HEK293 (cell line): ENCODE measurements at regions not wholly inside any gene's neighbourhood (a gene's known extent, or its start where the extent isn't known, plus 50 kb on each side); places are given as distances from the start of the nearest gene placed in this dataset.

ENCODE experiments used
- CTCF ChIA-PET: fragments of 350-600 bp; formaldehyde crosslinking; extraction: SDS; loops from one replicate; lab custom pipeline; 2021; ENCODE audit warnings: antibody characterized with exemption; lab: Yijun Ruan, JAX
- POLR2A ChIA-PET: fragments of 300-600 bp; formaldehyde crosslinking; extraction: SDS; loops from one replicate; lab custom pipeline; 2020; ENCODE audit warnings: antibody characterized with exemption, inconsistent platforms; lab: Yijun Ruan, JAX
- H3K27ac ChIP-seq: fragments of 200-500 bp; sonication (Bioruptor generic); 2 replicates; pipeline ENCODE4 v1.5.1; 2014; ENCODE audit warnings: low read depth, low read length, control low read depth, inconsistent platforms; ENCODE audit errors: extremely low read depth
- H3K36me3 ChIP-seq, 2 experiments: fragments of 200-500 bp in 1 of 2; sonication (Bioruptor generic) in 1 of 2; 1 replicate in 1 of 2; 2 replicates in 1 of 2; pipeline ENCODE4 v1.5.1; 2014 to 2017; ENCODE audit warnings: inconsistent platforms in 2 of 2, low read length in 2 of 2; ENCODE audit not compliant: control insufficient read depth in 2 of 2, insufficient read depth in 1 of 2
- H3K4me1 ChIP-seq: fragments of 200-500 bp; sonication (Bioruptor generic); 2 replicates; pipeline ENCODE4 v1.5.1; 2014; ENCODE audit warnings: mild to moderate bottlenecking, low read length, inconsistent platforms; ENCODE audit not compliant: control insufficient read depth, insufficient read depth
- H3K4me3 ChIP-seq: 2 replicates; pipeline ENCODE4 v1.5.1; 2011; ENCODE audit warnings: low read depth, mild to moderate bottlenecking, control low read depth, low read length, moderate library complexity
- H3K9me3 ChIP-seq: fragments of 200-500 bp; sonication (Bioruptor generic); 2 replicates; pipeline ENCODE4 v1.5.1; 2014; ENCODE audit warnings: low read depth, low read length, inconsistent platforms; ENCODE audit not compliant: control insufficient read depth, insufficient read depth
- GLI4 ChIP-seq: fragments of 450-650 bp; formaldehyde crosslinking; IDR thresholded peaks from 2 replicates; pipeline ENCODE4 v1.5.1; 2016; ENCODE audit warnings: missing biosample characterization, missing genetic modification characterization
- KLF9 ChIP-seq: fragments of 450-650 bp; formaldehyde crosslinking; IDR thresholded peaks from 2 replicates; pipeline ENCODE4 v1.5.1; 2016; ENCODE audit warnings: missing biosample characterization, missing genetic modification characterization, low read depth
- SCRT2 ChIP-seq: fragments of 450-650 bp; formaldehyde crosslinking; IDR thresholded peaks from 2 replicates; pipeline ENCODE4 v1.5.1; 2016; ENCODE audit warnings: missing biosample characterization, missing genetic modification characterization
- ZNF114 ChIP-seq: fragments of 450-650 bp; formaldehyde crosslinking; IDR thresholded peaks from 2 replicates; pipeline ENCODE4 v1.5.0; 2017; ENCODE audit warnings: missing biosample characterization, missing genetic modification characterization
- ZNF132 ChIP-seq: fragments of 450-650 bp; formaldehyde crosslinking; IDR thresholded peaks from 2 replicates; pipeline ENCODE4 v1.5.1; 2017; ENCODE audit warnings: missing biosample characterization, missing genetic modification characterization, borderline replicate concordance
- ZNF133 ChIP-seq: fragments of 450-650 bp; formaldehyde crosslinking; IDR thresholded peaks from 2 replicates; pipeline ENCODE4 v1.5.1; 2016; ENCODE audit warnings: missing biosample characterization, missing genetic modification characterization
- ZNF146 ChIP-seq: fragments of 450-650 bp; formaldehyde crosslinking; IDR thresholded peaks from 2 replicates; pipeline ENCODE4 v1.5.1; 2016; ENCODE audit warnings: missing biosample characterization, missing genetic modification characterization
- ZNF2 ChIP-seq: fragments of 450-650 bp; formaldehyde crosslinking; IDR thresholded peaks from 2 replicates; pipeline ENCODE4 v1.5.1; 2016; ENCODE audit warnings: missing biosample characterization, missing genetic modification characterization
- ZNF24 ChIP-seq: fragments of 450-650 bp; formaldehyde crosslinking; IDR thresholded peaks from 2 replicates; pipeline ENCODE4 v1.5.1; 2016; ENCODE audit warnings: missing biosample characterization, missing genetic modification characterization
- ZNF354C ChIP-seq: fragments of 450-650 bp; formaldehyde crosslinking; IDR thresholded peaks from 2 replicates; pipeline ENCODE4 v1.5.1; 2016; ENCODE audit warnings: missing biosample characterization, missing genetic modification characterization, low read depth, borderline replicate concordance
- ZNF514 ChIP-seq: fragments of 450-650 bp; formaldehyde crosslinking; IDR thresholded peaks from 2 replicates; pipeline ENCODE4 v1.5.1; 2016; ENCODE audit warnings: missing biosample characterization, missing genetic modification characterization
- ZNF561 ChIP-seq: fragments of 450-650 bp; IDR thresholded peaks from 2 replicates; pipeline ENCODE4 v1.5.1; 2018; ENCODE audit warnings: missing biosample characterization, missing genetic modification characterization, borderline replicate concordance
- ZNF776 ChIP-seq: fragments of 450-650 bp; formaldehyde crosslinking; IDR thresholded peaks from 2 replicates; pipeline ENCODE4 v1.5.0; 2017; ENCODE audit warnings: missing biosample characterization, missing genetic modification characterization, borderline replicate concordance
- ZSCAN30 ChIP-seq: fragments of 450-650 bp; IDR thresholded peaks from 2 replicates; pipeline ENCODE4 v1.5.1; 2018; ENCODE audit warnings: missing biosample characterization, mild to moderate bottlenecking, missing genetic modification characterization, moderate library complexity
- TF ChIP-seq, protein P1 (sequence below): fragments of 450-650 bp; formaldehyde crosslinking; IDR thresholded peaks from 2 replicates; pipeline ENCODE4 v1.5.1; 2016; ENCODE audit warnings: missing biosample characterization, missing genetic modification characterization
- TF ChIP-seq, protein P2 (sequence below): fragments of 450-650 bp; formaldehyde crosslinking; IDR thresholded peaks from 2 replicates; pipeline ENCODE4 v1.5.1; 2016; ENCODE audit warnings: missing biosample characterization, missing genetic modification characterization
- TF ChIP-seq, protein P3 (sequence below): fragments of 450-650 bp; formaldehyde crosslinking; IDR thresholded peaks from 2 replicates; pipeline ENCODE4 v1.5.1; 2017; ENCODE audit warnings: missing biosample characterization, missing genetic modification characterization
- TF ChIP-seq, protein P4 (sequence below): fragments of 450-650 bp; formaldehyde crosslinking; IDR thresholded peaks from 2 replicates; pipeline ENCODE4 v1.5.1; 2016; ENCODE audit warnings: missing biosample characterization, missing genetic modification characterization
- TF ChIP-seq, protein P5 (sequence below): fragments of 450-650 bp; formaldehyde crosslinking; IDR thresholded peaks from 2 replicates; pipeline ENCODE4 v1.5.1; 2016; ENCODE audit warnings: missing biosample characterization, missing genetic modification characterization
- TF ChIP-seq, protein P6 (sequence below): fragments of 450-650 bp; formaldehyde crosslinking; IDR thresholded peaks from 2 replicates; pipeline ENCODE4 v1.5.1; 2016; ENCODE audit warnings: missing biosample characterization, missing genetic modification characterization, borderline replicate concordance

DNA sequence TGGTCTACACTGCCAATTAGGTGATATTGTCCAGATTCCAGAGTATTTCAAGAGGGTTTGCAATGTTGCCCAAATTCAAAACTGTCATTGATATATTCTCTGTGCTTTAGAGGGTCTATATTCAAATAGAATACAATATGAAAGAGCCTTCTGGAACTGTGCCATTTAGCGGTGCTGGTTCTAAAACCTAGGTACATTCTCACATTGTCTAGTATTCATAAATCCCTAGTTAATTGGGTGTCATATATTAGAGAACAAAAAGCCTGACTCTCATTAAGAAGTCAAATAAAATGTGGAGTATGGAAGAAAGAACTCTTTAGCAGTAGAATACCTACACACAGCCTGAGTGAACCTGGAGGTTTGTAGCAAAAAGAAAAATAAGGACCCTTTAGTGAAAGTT is 447.9 kb downstream of the CNTN6 start:
- POLR2A ChIA-PET: no interaction called here
- H3K27ac ChIP-seq: no peak overlapping the region
- no peaks in the 10 kb centered on the region for H3K4me1 ChIP-seq
- TF ChIP-seq, protein P1, sequence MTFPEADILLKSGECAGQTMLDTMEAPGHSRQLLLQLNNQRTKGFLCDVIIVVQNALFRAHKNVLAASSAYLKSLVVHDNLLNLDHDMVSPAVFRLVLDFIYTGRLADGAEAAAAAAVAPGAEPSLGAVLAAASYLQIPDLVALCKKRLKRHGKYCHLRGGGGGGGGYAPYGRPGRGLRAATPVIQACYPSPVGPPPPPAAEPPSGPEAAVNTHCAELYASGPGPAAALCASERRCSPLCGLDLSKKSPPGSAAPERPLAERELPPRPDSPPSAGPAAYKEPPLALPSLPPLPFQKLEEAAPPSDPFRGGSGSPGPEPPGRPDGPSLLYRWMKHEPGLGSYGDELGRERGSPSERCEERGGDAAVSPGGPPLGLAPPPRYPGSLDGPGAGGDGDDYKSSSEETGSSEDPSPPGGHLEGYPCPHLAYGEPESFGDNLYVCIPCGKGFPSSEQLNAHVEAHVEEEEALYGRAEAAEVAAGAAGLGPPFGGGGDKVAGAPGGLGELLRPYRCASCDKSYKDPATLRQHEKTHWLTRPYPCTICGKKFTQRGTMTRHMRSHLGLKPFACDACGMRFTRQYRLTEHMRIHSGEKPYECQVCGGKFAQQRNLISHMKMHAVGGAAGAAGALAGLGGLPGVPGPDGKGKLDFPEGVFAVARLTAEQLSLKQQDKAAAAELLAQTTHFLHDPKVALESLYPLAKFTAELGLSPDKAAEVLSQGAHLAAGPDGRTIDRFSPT: no peak
- TF ChIP-seq ZSCAN30: no peak
- TF ChIP-seq ZNF132 (tag by site-specific recombination): no peak
- TF ChIP-seq ZNF514 (tag by site-specific recombination): no peak
- no peak for TF ChIP-seq ZNF561 (tag by site-specific recombination)
- no peak for TF ChIP-seq GLI4 (tag by site-specific recombination)
- TF ChIP-seq, protein P2, sequence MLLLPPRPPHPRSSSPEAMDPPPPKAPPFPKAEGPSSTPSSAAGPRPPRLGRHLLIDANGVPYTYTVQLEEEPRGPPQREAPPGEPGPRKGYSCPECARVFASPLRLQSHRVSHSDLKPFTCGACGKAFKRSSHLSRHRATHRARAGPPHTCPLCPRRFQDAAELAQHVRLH (tag by site-specific recombination): no peak
- TF ChIP-seq, all 188 proteins: peak for 0
- no peaks in the 10 kb centered on the region for H3K9me3 ChIP-seq
- H3K36me3 ChIP-seq: no peaks in the 10 kb centered on the region
- no peak overlapping the region for H3K4me3 ChIP-seq
- CTCF ChIA-PET: no interaction called here

DNA sequence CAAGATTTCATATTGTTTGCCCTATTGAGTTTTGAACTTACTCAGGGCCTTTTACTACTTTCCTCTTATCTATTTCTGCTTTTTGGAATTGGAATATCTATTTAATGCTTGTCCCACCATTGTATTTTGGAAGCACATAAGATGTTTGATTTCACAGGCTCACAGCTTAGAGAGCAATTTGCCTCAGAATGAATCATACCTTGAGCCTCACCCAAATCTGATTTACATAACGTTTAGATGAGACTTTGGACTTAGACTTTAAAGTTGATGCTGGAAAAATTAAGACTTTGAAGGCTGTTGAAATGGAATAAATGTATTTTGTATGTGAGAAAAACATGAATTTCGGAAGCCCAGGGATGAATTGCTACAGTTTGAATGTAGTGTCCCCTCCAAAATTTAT is 458.9 kb downstream of the CNTN6 start:
- Histone ChIP-seq H3K36me3 (no peaks in the 10 kb centered on the region), H3K4me3 (no peak overlapping the region), H3K4me1 (no peaks in the 10 kb centered on the region), H3K27ac (no peak overlapping the region), H3K9me3 (no peaks in the 10 kb centered on the region)
- POLR2A ChIA-PET: no interaction called here
- CTCF ChIA-PET: no interaction called here
- TF ChIP-seq, protein P3, sequence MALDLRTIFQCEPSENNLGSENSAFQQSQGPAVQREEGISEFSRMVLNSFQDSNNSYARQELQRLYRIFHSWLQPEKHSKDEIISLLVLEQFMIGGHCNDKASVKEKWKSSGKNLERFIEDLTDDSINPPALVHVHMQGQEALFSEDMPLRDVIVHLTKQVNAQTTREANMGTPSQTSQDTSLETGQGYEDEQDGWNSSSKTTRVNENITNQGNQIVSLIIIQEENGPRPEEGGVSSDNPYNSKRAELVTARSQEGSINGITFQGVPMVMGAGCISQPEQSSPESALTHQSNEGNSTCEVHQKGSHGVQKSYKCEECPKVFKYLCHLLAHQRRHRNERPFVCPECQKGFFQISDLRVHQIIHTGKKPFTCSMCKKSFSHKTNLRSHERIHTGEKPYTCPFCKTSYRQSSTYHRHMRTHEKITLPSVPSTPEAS (tag by site-specific recombination): no peak
- TF ChIP-seq ZNF24 (tag by site-specific recombination): no peak
- no peak for TF ChIP-seq ZNF776 (tag by site-specific recombination)
- no peak for TF ChIP-seq ZNF132 (tag by site-specific recombination)
- TF ChIP-seq ZNF114 (tag by site-specific recombination): no peak
- TF ChIP-seq, protein P4, sequence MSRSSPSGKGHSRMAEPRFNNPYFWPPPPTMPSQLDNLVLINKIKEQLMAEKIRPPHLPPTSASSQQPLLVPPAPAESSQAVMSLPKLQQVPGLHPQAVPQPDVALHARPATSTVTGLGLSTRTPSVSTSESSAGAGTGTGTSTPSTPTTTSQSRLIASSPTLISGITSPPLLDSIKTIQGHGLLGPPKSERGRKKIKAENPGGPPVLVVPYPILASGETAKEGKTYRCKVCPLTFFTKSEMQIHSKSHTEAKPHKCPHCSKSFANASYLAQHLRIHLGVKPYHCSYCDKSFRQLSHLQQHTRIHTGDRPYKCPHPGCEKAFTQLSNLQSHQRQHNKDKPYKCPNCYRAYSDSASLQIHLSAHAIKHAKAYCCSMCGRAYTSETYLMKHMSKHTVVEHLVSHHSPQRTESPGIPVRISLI: no peak
- no peak for TF ChIP-seq ZNF133 (tag by site-specific recombination)
- no peak for TF ChIP-seq ZNF2
- TF ChIP-seq, protein P5, sequence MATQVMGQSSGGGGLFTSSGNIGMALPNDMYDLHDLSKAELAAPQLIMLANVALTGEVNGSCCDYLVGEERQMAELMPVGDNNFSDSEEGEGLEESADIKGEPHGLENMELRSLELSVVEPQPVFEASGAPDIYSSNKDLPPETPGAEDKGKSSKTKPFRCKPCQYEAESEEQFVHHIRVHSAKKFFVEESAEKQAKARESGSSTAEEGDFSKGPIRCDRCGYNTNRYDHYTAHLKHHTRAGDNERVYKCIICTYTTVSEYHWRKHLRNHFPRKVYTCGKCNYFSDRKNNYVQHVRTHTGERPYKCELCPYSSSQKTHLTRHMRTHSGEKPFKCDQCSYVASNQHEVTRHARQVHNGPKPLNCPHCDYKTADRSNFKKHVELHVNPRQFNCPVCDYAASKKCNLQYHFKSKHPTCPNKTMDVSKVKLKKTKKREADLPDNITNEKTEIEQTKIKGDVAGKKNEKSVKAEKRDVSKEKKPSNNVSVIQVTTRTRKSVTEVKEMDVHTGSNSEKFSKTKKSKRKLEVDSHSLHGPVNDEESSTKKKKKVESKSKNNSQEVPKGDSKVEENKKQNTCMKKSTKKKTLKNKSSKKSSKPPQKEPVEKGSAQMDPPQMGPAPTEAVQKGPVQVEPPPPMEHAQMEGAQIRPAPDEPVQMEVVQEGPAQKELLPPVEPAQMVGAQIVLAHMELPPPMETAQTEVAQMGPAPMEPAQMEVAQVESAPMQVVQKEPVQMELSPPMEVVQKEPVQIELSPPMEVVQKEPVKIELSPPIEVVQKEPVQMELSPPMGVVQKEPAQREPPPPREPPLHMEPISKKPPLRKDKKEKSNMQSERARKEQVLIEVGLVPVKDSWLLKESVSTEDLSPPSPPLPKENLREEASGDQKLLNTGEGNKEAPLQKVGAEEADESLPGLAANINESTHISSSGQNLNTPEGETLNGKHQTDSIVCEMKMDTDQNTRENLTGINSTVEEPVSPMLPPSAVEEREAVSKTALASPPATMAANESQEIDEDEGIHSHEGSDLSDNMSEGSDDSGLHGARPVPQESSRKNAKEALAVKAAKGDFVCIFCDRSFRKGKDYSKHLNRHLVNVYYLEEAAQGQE (tag by site-specific recombination): no peak
- no peak for TF ChIP-seq ZNF354C (tag by site-specific recombination)
- no peak for TF ChIP-seq SCRT2 (tag by site-specific recombination)
- TF ChIP-seq KLF9: no peak
- TF ChIP-seq, protein P6, sequence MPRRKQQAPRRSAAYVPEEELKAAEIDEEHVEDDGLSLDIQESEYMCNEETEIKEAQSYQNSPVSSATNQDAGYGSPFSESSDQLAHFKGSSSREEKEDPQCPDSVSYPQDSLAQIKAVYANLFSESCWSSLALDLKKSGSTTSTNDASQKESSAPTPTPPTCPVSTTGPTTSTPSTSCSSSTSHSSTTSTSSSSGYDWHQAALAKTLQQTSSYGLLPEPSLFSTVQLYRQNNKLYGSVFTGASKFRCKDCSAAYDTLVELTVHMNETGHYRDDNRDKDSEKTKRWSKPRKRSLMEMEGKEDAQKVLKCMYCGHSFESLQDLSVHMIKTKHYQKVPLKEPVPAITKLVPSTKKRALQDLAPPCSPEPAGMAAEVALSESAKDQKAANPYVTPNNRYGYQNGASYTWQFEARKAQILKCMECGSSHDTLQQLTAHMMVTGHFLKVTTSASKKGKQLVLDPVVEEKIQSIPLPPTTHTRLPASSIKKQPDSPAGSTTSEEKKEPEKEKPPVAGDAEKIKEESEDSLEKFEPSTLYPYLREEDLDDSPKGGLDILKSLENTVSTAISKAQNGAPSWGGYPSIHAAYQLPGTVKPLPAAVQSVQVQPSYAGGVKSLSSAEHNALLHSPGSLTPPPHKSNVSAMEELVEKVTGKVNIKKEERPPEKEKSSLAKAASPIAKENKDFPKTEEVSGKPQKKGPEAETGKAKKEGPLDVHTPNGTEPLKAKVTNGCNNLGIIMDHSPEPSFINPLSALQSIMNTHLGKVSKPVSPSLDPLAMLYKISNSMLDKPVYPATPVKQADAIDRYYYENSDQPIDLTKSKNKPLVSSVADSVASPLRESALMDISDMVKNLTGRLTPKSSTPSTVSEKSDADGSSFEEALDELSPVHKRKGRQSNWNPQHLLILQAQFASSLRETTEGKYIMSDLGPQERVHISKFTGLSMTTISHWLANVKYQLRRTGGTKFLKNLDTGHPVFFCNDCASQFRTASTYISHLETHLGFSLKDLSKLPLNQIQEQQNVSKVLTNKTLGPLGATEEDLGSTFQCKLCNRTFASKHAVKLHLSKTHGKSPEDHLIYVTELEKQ (tag by site-specific recombination): no peak
- no peak for TF ChIP-seq ZNF146
